Hepatocyte (in vitro differentiated cells): ENCODE measurements at regions not wholly inside any gene's neighbourhood (a gene's known extent, or its start where the extent isn't known, plus 50 kb on each side); places are given as distances from the start of the nearest gene placed in this dataset.

Experiments
- EZH2 ChIP-seq: fragments of 200-600 bp; sonication (generic); IDR thresholded peaks from 2 replicates; pipeline ENCODE4 v1.6.1; 2016; ENCODE audit warnings: antibody characterized with exemption, mild to moderate bottlenecking, borderline replicate concordance
- EZH2phosphoT487 ChIP-seq: fragments of 200-600 bp; sonication (generic); IDR thresholded peaks from one replicate; pipeline ENCODE4 v1.6.1; 2018; ENCODE audit warnings: antibody characterized with exemption, mild to moderate bottlenecking, low read depth, moderate library complexity; ENCODE audit not compliant: unreplicated experiment, severe bottlenecking
- TF ChIP-seq, protein P1 (sequence below): fragments of 200-600 bp; sonication (generic); IDR thresholded peaks from 2 replicates; pipeline ENCODE4 v1.5.1; 2016; ENCODE audit warnings: antibody characterized with exemption, mild to moderate bottlenecking; ENCODE audit not compliant: poor library complexity

DNA sequence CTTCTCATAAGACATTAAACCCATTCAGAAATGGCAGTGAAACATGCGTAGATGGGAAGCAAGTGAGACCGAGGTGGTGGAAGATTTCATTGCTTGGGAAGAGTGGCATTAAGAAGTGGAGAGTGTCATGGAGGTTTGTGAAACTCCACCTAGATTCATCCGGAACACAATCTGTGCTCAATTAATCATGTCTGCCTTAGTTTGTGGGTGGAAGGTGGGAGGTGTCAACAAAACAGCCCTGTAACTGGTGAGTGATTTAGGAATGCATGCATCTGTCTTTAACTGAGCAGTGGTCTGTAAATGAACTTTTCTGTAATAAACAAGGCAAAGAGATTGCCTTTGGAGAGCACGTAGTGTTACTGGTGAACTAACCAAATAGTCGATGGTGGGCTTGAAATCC is 113.7 kb downstream of the WNT5A start:
- TF ChIP-seq, protein P1, sequence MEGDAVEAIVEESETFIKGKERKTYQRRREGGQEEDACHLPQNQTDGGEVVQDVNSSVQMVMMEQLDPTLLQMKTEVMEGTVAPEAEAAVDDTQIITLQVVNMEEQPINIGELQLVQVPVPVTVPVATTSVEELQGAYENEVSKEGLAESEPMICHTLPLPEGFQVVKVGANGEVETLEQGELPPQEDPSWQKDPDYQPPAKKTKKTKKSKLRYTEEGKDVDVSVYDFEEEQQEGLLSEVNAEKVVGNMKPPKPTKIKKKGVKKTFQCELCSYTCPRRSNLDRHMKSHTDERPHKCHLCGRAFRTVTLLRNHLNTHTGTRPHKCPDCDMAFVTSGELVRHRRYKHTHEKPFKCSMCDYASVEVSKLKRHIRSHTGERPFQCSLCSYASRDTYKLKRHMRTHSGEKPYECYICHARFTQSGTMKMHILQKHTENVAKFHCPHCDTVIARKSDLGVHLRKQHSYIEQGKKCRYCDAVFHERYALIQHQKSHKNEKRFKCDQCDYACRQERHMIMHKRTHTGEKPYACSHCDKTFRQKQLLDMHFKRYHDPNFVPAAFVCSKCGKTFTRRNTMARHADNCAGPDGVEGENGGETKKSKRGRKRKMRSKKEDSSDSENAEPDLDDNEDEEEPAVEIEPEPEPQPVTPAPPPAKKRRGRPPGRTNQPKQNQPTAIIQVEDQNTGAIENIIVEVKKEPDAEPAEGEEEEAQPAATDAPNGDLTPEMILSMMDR = no peak
- TF ChIP-seq EZH2 (no peak), EZH2phosphoT487 (no peak)
